ENCODE measurements at regions not wholly inside any gene's neighbourhood (a gene's known extent, or its start where the extent isn't known, plus 50 kb on each side); places are given as distances from the start of the nearest gene placed in this dataset.

- no peak overlapping the region for H3K27ac ChIP-seq (ENCODE audit: low read depth, low read length)
- no peak overlapping the region for H3K9ac ChIP-seq (ENCODE audit: low read length)
- no peak for FAIRE-seq
- DNase-seq (ENCODE audit: low read depth) = no peak
- H3K4me1 ChIP-seq (ENCODE audit: insufficient read depth, low read length) = no peaks in the 10 kb centered on the region
- Mint-ChIP-seq H3K27me3 (ENCODE audit: low read depth, unreplicated experiment) (no peaks in the 10 kb centered on the region), H3K9me3 (ENCODE audit: unreplicated experiment) (no peaks in the 10 kb centered on the region), H3K27ac (ENCODE audit: unreplicated experiment) (no peak overlapping the region), H3K4me1 (ENCODE audit: low read depth, unreplicated experiment) (no peaks in the 10 kb centered on the region), H3K36me3 (ENCODE audit: low read depth, unreplicated experiment) (no peaks in the 10 kb centered on the region), H3K4me3 (ENCODE audit: unreplicated experiment) (no peak overlapping the region)
- no peak overlapping the region for H3K4me3 ChIP-seq (ENCODE audit: insufficient read depth, low read depth, low read length)
- no peaks in the 10 kb centered on the region for H4K20me1 ChIP-seq (ENCODE audit: insufficient read depth, low read length)
- H3K79me2 ChIP-seq (ENCODE audit: insufficient read depth, low read length) = no peaks in the 10 kb centered on the region
- no peak overlapping the region for H2AFZ ChIP-seq (ENCODE audit: low read depth, low read length)
- no peaks in the 10 kb centered on the region for H3K36me3 ChIP-seq (ENCODE audit: insufficient read depth, low read length)
- TF ChIP-seq, protein P1, sequence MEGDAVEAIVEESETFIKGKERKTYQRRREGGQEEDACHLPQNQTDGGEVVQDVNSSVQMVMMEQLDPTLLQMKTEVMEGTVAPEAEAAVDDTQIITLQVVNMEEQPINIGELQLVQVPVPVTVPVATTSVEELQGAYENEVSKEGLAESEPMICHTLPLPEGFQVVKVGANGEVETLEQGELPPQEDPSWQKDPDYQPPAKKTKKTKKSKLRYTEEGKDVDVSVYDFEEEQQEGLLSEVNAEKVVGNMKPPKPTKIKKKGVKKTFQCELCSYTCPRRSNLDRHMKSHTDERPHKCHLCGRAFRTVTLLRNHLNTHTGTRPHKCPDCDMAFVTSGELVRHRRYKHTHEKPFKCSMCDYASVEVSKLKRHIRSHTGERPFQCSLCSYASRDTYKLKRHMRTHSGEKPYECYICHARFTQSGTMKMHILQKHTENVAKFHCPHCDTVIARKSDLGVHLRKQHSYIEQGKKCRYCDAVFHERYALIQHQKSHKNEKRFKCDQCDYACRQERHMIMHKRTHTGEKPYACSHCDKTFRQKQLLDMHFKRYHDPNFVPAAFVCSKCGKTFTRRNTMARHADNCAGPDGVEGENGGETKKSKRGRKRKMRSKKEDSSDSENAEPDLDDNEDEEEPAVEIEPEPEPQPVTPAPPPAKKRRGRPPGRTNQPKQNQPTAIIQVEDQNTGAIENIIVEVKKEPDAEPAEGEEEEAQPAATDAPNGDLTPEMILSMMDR (IDR thresholded peaks at IDR 0.05; ENCODE audit: insufficient read depth, low read depth, low read length) = no peak
- no peak for TF ChIP-seq EZH2 (IDR thresholded peaks at IDR 0.05; ENCODE audit: insufficient read depth, low read length)
- no peak overlapping the region for H3K4me2 ChIP-seq (ENCODE audit: low read length)
- H3K27me3 ChIP-seq (ENCODE audit: insufficient read depth, low read length) = no peaks in the 10 kb centered on the region
- H3K9me3 ChIP-seq (ENCODE audit: insufficient read depth, low read depth, low read length) = no peaks in the 10 kb centered on the region
These were observed 249.9 kb downstream of the CALCRL start for GRCh38 chr2:187198136-187198535.

GRCh38 chr2:187194049-187194448, 254.0 kb downstream of the CALCRL start:
- H3K4me3 Mint-ChIP-seq (ENCODE audit: unreplicated experiment) = no peak overlapping the region
- H3K27ac Mint-ChIP-seq (ENCODE audit: unreplicated experiment) = no peak overlapping the region
- Histone ChIP-seq H3K4me2 (ENCODE audit: low read length) (no peak overlapping the region), H3K27me3 (ENCODE audit: insufficient read depth, low read length) (no peaks in the 10 kb centered on the region), H3K9me3 (ENCODE audit: insufficient read depth, low read depth, low read length) (no peaks in the 10 kb centered on the region), H3K4me3 (ENCODE audit: insufficient read depth, low read depth, low read length) (no peak overlapping the region), H3K9ac (ENCODE audit: low read length) (no peak overlapping the region), H3K36me3 (ENCODE audit: insufficient read depth, low read length) (no peaks in the 10 kb centered on the region), H3K27ac (ENCODE audit: low read depth, low read length) (no peak overlapping the region), H4K20me1 (ENCODE audit: insufficient read depth, low read length) (no peaks in the 10 kb centered on the region), H3K4me1 (ENCODE audit: insufficient read depth, low read length) (no peaks in the 10 kb centered on the region), H3K79me2 (ENCODE audit: insufficient read depth, low read length) (no peaks in the 10 kb centered on the region), H2AFZ (ENCODE audit: low read depth, low read length) (no peak overlapping the region)
- TF ChIP-seq, protein P1 (IDR thresholded peaks at IDR 0.05; ENCODE audit: insufficient read depth, low read depth, low read length) = no peak
- no peak for TF ChIP-seq EZH2 (IDR thresholded peaks at IDR 0.05; ENCODE audit: insufficient read depth, low read length)
- DNase-seq (ENCODE audit: low read depth) = no peak
- no peaks in the 10 kb centered on the region for H3K9me3 Mint-ChIP-seq (ENCODE audit: unreplicated experiment)
- no peaks in the 10 kb centered on the region for H3K36me3 Mint-ChIP-seq (ENCODE audit: low read depth, unreplicated experiment)
- H3K27me3 Mint-ChIP-seq (ENCODE audit: low read depth, unreplicated experiment) = no peaks in the 10 kb centered on the region
- no peak for FAIRE-seq
- H3K4me1 Mint-ChIP-seq (ENCODE audit: low read depth, unreplicated experiment) = no peaks in the 10 kb centered on the region

DNA sequence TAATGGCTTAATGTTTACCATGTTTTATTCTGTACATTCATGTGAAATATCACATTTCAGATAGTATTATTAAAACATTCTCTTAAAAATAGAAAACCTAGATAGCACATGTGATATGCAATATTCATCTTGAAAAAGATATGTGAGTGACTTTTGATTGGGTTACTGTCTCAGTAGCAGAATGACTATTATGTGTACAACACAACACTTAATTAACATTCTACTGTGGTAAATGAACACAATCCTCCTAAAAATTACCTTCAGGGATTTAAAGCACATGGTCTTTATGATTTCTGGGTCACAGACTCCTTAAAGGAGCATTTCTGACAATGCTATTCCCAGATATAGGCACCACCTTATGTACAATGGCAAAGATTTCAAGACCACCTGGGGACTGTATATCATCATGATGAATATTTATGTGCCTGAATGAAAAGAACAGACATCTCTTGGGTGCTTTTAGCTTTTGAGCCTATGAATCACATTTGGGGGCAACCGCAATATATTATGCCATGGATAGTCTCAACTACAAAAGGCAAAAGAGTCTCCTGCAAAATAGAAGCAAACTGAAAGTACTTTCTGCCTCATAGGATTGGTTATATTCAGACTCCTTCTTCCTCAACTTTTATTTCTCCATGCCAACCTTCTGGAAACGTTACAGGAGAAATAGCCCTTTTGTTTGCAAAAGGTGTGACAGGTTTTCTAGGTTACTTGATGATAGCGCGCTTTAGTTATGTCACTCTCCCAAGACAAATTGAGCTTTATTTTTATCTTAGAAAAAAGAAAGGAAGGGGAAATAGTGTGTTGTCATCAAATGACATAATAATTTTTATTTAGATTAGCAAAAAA, 259.0 kb downstream of the CALCRL start:
- H3K9ac ChIP-seq (ENCODE audit: low read length) = no peak overlapping the region
- H3K36me3 Mint-ChIP-seq (ENCODE audit: low read depth, unreplicated experiment) = no peaks in the 10 kb centered on the region
- no peak overlapping the region for H3K4me3 Mint-ChIP-seq (ENCODE audit: unreplicated experiment)
- H3K4me2 ChIP-seq (ENCODE audit: low read length) = peak overlapping the region; percentile 32
- no peaks in the 10 kb centered on the region for H3K9me3 ChIP-seq (ENCODE audit: insufficient read depth, low read depth, low read length)
- no peaks in the 10 kb centered on the region for H3K9me3 Mint-ChIP-seq (ENCODE audit: unreplicated experiment)
- FAIRE-seq (no peak), DNase-seq (ENCODE audit: low read depth) (peak; percentile 41)
- TF ChIP-seq, protein P1 (IDR thresholded peaks at IDR 0.05; ENCODE audit: insufficient read depth, low read depth, low read length) = no peak
- TF ChIP-seq EZH2 (IDR thresholded peaks at IDR 0.05; ENCODE audit: insufficient read depth, low read length) = no peak
- H2AFZ ChIP-seq (ENCODE audit: low read depth, low read length) = no peak overlapping the region
- H3K79me2 ChIP-seq (ENCODE audit: insufficient read depth, low read length) = no peaks in the 10 kb centered on the region
- no peaks in the 10 kb centered on the region for H3K27me3 Mint-ChIP-seq (ENCODE audit: low read depth, unreplicated experiment)
- no peak overlapping the region for H3K27ac Mint-ChIP-seq (ENCODE audit: unreplicated experiment)
- no peak overlapping the region for H3K27ac ChIP-seq (ENCODE audit: low read depth, low read length)
- no peaks in the 10 kb centered on the region for H3K4me1 ChIP-seq (ENCODE audit: insufficient read depth, low read length)
- H3K36me3 ChIP-seq (ENCODE audit: insufficient read depth, low read length) = no peaks in the 10 kb centered on the region
- no peaks in the 10 kb centered on the region for H3K27me3 ChIP-seq (ENCODE audit: insufficient read depth, low read length)
- no peaks in the 10 kb centered on the region for H3K4me1 Mint-ChIP-seq (ENCODE audit: low read depth, unreplicated experiment)
- no peaks in the 10 kb centered on the region for H4K20me1 ChIP-seq (ENCODE audit: insufficient read depth, low read length)
- H3K4me3 ChIP-seq (ENCODE audit: insufficient read depth, low read depth, low read length) = no peak overlapping the region
